Left lobe of liver (tissue), 2 donors: ENCODE measurements at regions not wholly inside any gene's neighbourhood (a gene's known extent, or its start where the extent isn't known, plus 50 kb on each side); places are given as distances from the start of the nearest gene placed in this dataset.
A peak's percentile ranks its signal among the peaks of the same experiment; 100 is the strongest.

Experiments
- ATAC-seq: fragments of 200-7000 bp; cut with Tn5 transposase; one replicate; pipeline ENCODE4 v1.9.1; 2020; ENCODE audit warnings: mild to moderate bottlenecking, moderate library complexity
- DNase-seq: peaks from one replicate; pipeline ENCODE4 v3.0.0-alpha.2; 2020; ENCODE audit warnings: low spot score
- donor health status: DM: no; HTN: no; CAD: no; lungs with moderate emphysema.
- donor health status: DM: no; HTN: yes; CAD: no.

GRCh38 chr18:22260208-22260820 is 90.9 kb downstream of the GATA6 start:
- ATAC-seq (no peak), DNase-seq (no peak)

GRCh38 chr18:22257022-22257543 is 87.7 kb downstream of the GATA6 start:
- DNase-seq = no peak
- ATAC-seq = no peak

GRCh38 chr18:22254088-22254487 is 84.7 kb downstream of the GATA6 start:
- DNase-seq = no peak
- no peak for ATAC-seq

- ATAC-seq = peak; percentile 71
- no peak for DNase-seq
Measured at GRCh38 chr18:22253676-22254075, 84.3 kb downstream of the GATA6 start.

GRCh38 chr18:22253156-22253555 is 83.8 kb downstream of the GATA6 start:
- DNase-seq (no peak), ATAC-seq (no peak)
